GM12878 (cell line): ENCODE measurements at regions not wholly inside any gene's neighbourhood (a gene's known extent, or its start where the extent isn't known, plus 50 kb on each side); places are given as distances from the start of the nearest gene placed in this dataset.

Source experiments
- ATAC-seq: fragments of 200-7000 bp; cut with Tn5 transposase; 3 replicates; pipeline ENCODE4 v1.9.1; 2020; ENCODE audit warnings: mild to moderate bottlenecking, moderate library complexity
- BruUV-seq: library from RNA; stranded (reverse); fragments of 400-500 nt; replicated peaks from 2 replicates; lab custom pipeline; 2021; lab: Mats Ljungman, UMichigan
- CTCF ChIA-PET: fragments of 300-600 bp; sonication (Branson Sonifier 250); formaldehyde crosslinking; extraction: SDS; loops from one replicate; lab custom pipeline; 2021; ENCODE audit warnings: inconsistent platforms; lab: Yijun Ruan, JAX
- POLR2A ChIA-PET: fragments of 350-600 bp; formaldehyde crosslinking; extraction: SDS; loops from one replicate; lab custom pipeline; 2021; ENCODE audit warnings: inconsistent platforms; lab: Charles Lee
- RAD21 ChIA-PET: fragments of 300-600 bp; sonication (Branson Sonifier 250); formaldehyde crosslinking; loops from one replicate; lab custom pipeline; 2023; ENCODE audit warnings: antibody characterized with exemption; ENCODE audit not compliant: unreplicated experiment; lab: Charles Lee
- SMC1A ChIA-PET: fragments of 300-600 bp; sonication (Branson Sonifier 250); formaldehyde crosslinking; loops from one replicate; lab custom pipeline; 2023; ENCODE audit not compliant: unreplicated experiment, uncharacterized antibody; lab: Charles Lee
- DNase-seq: peaks from one replicate; pipeline ENCODE4 v3.0.0-alpha.2; 2011; ENCODE audit warnings: low read depth, low spot score
- FAIRE-seq: peaks from 3 replicates; lab custom pipeline; 2011; peaks lifted over from hg19 to GRCh38; lab: Jason Lieb, UNC
- H2AFZ ChIP-seq: 2 replicates; pipeline ENCODE4 v1.6.0; 2011; ENCODE audit warnings: low read depth, low read length, control low read depth; ENCODE audit not compliant: control insufficient read depth
- H3K27ac ChIP-seq: 2 replicates; pipeline ENCODE4 v1.5.1; 2011; ENCODE audit warnings: control low read depth; ENCODE audit not compliant: control insufficient read depth, insufficient read depth
- H3K27me3 ChIP-seq, 2 experiments: replicated peaks in 1 of 2; 2 replicates each; pipeline versions ENCODE4 v1.6.0 to v1.6.1; 2011; ENCODE audit warnings: low read length in 1 of 2; ENCODE audit not compliant: control insufficient read depth in 2 of 2, insufficient read depth in 2 of 2
- H3K36me3 ChIP-seq, 2 experiments: 2 replicates each; pipeline ENCODE4 v1.5.1; 2011; ENCODE audit warnings: low read length in 1 of 2; ENCODE audit not compliant: control insufficient read depth in 2 of 2, insufficient read depth in 2 of 2
- H3K4me1 ChIP-seq: 2 replicates; pipeline ENCODE4 v1.6.1; 2011; ENCODE audit warnings: mild to moderate bottlenecking, low read length, moderate library complexity, mixed read lengths; ENCODE audit not compliant: control insufficient read depth, insufficient read depth
- H3K4me2 ChIP-seq: 2 replicates; pipeline ENCODE4 v1.6.0; 2011; ENCODE audit warnings: control low read depth; ENCODE audit not compliant: control insufficient read depth, insufficient read depth
- H3K4me3 ChIP-seq: fragments of 200-600 bp; sonication (generic); 2 replicates; pipeline ENCODE4 v1.5.1; 2016
- H3K79me2 ChIP-seq: 2 replicates; pipeline ENCODE4 v1.6.0; 2011; ENCODE audit warnings: low read length; ENCODE audit not compliant: control insufficient read depth, insufficient read depth
- H3K9ac ChIP-seq: 2 replicates; pipeline ENCODE4 v1.8.0; 2011; ENCODE audit warnings: low read length, control low read depth, mixed read lengths; ENCODE audit not compliant: control insufficient read depth, insufficient read depth
- H3K9me3 ChIP-seq: replicated peaks from 3 replicates; pipeline ENCODE4 v1.5.1; 2011; ENCODE audit warnings: mild to moderate bottlenecking, low read length; ENCODE audit not compliant: control insufficient read depth, insufficient read depth
- H4K20me1 ChIP-seq: 2 replicates; pipeline ENCODE4 v1.6.0; 2011; ENCODE audit not compliant: control insufficient read depth, insufficient read depth
- CHD2 ChIP-seq: IDR thresholded peaks from 2 replicates; pipeline ENCODE4 v1.6.1; 2011; ENCODE audit warnings: low read depth, low read length, improper control_type of control experiment, borderline replicate concordance
- GATAD2B ChIP-seq: fragments of 450-650 bp; conservative IDR thresholded peaks from 2 replicates; pipeline ENCODE4 v1.6.1; 2017; ENCODE audit warnings: low read depth, mild to moderate bottlenecking, moderate library complexity
- HDAC6 ChIP-seq: fragments of 200-600 bp; sonication (generic); IDR thresholded peaks from one replicate; pipeline ENCODE4 v1.8.0; 2017; ENCODE audit warnings: antibody characterized with exemption; ENCODE audit not compliant: unreplicated experiment
- IRF4 ChIP-seq: IDR thresholded peaks from 2 replicates; pipeline ENCODE4 v1.6.1; 2011; ENCODE audit warnings: low read depth, low read length
- KAT2A ChIP-seq: conservative IDR thresholded peaks from 2 replicates; pipeline ENCODE4 v1.6.1; 2011; ENCODE audit warnings: low read depth, low read length; ENCODE audit not compliant: control insufficient read depth
- KLF5 ChIP-seq: fragments of 450-650 bp; IDR thresholded peaks from 2 replicates; pipeline ENCODE4 v1.6.1; 2014; ENCODE audit warnings: mild to moderate bottlenecking; ENCODE audit not compliant: partially characterized antibody
- NBN ChIP-seq: fragments of 450-650 bp; IDR thresholded peaks from 2 replicates; pipeline ENCODE4 v1.6.1; 2016
- RELA ChIP-seq: fragments of 450-650 bp; IDR thresholded peaks from 2 replicates; pipeline ENCODE4 v1.8.0; 2014; ENCODE audit warnings: borderline replicate concordance; ENCODE audit not compliant: partially characterized antibody
- STAT1 ChIP-seq: fragments of 450-650 bp; conservative IDR thresholded peaks from 2 replicates; pipeline ENCODE4 v1.6.1; 2014; ENCODE audit warnings: antibody characterized with exemption, mild to moderate bottlenecking
- SUZ12 ChIP-seq: fragments of 200-600 bp; sonication (generic); IDR thresholded peaks from one replicate; pipeline ENCODE4 v1.6.1; 2018; ENCODE audit warnings: antibody characterized with exemption, mild to moderate bottlenecking; ENCODE audit not compliant: unreplicated experiment
- WGBS: methylation state at CpG from one replicate; pipeline ENCODE4 v1.1.6; 2016; ENCODE audit warnings: low lambda C conversion rate; ENCODE audit not compliant: insufficient replicate concordance, insufficient coverage; ENCODE audit errors: missing lambda C conversion rate; 5-methylcytosine and 5-hydroxymethylcytosine counted together
- in situ Hi-C: fragments of 300-500 bp; cut with MboI; formaldehyde crosslinking; loops from 9 replicates; pipeline ENCODE4 v1.14.3; 2018; ENCODE audit warnings: mixed read lengths
- intact Hi-C: fragments of 100-400 bp; cut with micrococcal nuclease; formaldehyde crosslinking; loops from one replicate; pipeline ENCODE4 v1.14.2; 2022; ENCODE audit not compliant: unreplicated experiment
- TF ChIP-seq, protein P1 (sequence below): IDR thresholded peaks from 2 replicates; pipeline ENCODE4 v1.6.1; 2012; ENCODE audit warnings: mild to moderate bottlenecking, low read depth, low read length
- TF ChIP-seq, protein P2 (sequence below): IDR thresholded peaks from 2 replicates; pipeline ENCODE4 v1.6.1; 2011; ENCODE audit warnings: borderline replicate concordance, low read depth, mild to moderate bottlenecking, moderate library complexity, low read length; ENCODE audit not compliant: insufficient read depth, poor library complexity, severe bottlenecking
- TF ChIP-seq, protein P3 (sequence below), 3 experiments: IDR thresholded peaks in 2 of 3; conservative IDR thresholded peaks in 1 of 3; 2 replicates each; pipeline ENCODE4 v1.5.1; 2011; ENCODE audit warnings: low read depth in 3 of 3, low read length in 3 of 3, mild to moderate bottlenecking in 3 of 3, control low read depth in 2 of 3, moderate library complexity in 2 of 3, inconsistent platforms in 1 of 3, mixed read lengths in 1 of 3; ENCODE audit not compliant: control insufficient read depth in 2 of 3, insufficient read depth in 1 of 3; ENCODE audit errors: extremely low read depth in 1 of 3
- TF ChIP-seq, protein P4 (sequence below): fragments of 450-650 bp; IDR thresholded peaks from 2 replicates; pipeline ENCODE4 v1.6.1; 2014; ENCODE audit warnings: mild to moderate bottlenecking

DNA sequence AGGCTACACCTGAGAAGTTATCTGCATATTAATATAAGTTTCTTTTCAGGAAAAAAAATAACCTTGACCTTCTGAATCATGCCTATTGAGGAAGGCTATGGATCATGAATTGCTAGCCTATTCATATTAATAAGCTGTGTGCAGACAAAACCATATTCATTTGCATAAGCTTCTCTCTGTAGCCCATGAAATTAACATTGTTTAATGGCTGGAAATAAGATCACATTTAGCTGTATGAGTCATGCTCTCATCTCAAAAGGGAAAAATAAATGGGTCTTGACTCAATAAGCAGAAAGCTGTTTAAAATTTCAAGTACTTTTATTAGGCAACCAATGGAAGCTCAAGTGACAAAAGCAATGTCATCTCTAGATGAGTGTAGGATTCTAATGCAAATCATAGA, 330.0 kb upstream of the DEPDC1 start (continued):
- TF ChIP-seq, protein P1, sequence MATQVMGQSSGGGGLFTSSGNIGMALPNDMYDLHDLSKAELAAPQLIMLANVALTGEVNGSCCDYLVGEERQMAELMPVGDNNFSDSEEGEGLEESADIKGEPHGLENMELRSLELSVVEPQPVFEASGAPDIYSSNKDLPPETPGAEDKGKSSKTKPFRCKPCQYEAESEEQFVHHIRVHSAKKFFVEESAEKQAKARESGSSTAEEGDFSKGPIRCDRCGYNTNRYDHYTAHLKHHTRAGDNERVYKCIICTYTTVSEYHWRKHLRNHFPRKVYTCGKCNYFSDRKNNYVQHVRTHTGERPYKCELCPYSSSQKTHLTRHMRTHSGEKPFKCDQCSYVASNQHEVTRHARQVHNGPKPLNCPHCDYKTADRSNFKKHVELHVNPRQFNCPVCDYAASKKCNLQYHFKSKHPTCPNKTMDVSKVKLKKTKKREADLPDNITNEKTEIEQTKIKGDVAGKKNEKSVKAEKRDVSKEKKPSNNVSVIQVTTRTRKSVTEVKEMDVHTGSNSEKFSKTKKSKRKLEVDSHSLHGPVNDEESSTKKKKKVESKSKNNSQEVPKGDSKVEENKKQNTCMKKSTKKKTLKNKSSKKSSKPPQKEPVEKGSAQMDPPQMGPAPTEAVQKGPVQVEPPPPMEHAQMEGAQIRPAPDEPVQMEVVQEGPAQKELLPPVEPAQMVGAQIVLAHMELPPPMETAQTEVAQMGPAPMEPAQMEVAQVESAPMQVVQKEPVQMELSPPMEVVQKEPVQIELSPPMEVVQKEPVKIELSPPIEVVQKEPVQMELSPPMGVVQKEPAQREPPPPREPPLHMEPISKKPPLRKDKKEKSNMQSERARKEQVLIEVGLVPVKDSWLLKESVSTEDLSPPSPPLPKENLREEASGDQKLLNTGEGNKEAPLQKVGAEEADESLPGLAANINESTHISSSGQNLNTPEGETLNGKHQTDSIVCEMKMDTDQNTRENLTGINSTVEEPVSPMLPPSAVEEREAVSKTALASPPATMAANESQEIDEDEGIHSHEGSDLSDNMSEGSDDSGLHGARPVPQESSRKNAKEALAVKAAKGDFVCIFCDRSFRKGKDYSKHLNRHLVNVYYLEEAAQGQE: no peak
- TF ChIP-seq HDAC6: no peak
- TF ChIP-seq STAT1: no peak
- no peak for TF ChIP-seq IRF4
- no peak for TF ChIP-seq KAT2A

DNA sequence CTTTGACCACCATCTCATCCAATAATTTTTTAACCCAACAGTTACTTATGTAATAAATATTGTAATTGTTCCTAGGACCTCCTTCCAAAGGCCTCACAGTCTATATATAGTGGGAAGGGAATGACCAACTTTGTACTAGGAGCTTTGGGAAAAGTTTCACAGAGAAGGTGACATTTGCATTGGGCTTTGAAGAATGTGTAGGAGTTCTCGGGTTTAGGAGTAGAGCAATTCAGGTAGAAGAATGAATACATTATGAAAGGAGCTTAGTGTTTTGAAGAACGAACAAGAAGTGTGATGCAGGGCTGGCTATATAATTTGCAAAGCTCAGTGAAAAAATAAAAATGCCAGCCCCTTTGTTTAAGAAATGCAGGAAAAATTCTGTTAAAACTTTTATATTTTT, 330.4 kb upstream of the DEPDC1 start:
- BruUV-seq: no TSS peak
- intact Hi-C loops (no loop called here), in situ Hi-C loops (no loop called here)
- Histone ChIP-seq H3K4me2 (no peak overlapping the region), H3K9ac (no peak overlapping the region), H3K79me2 (no peaks in the 10 kb centered on the region), H3K4me1 (no peaks in the 10 kb centered on the region), H3K36me3 (no peaks in the 10 kb centered on the region), H3K27me3 (no peaks in the 10 kb centered on the region), H3K9me3 (no peaks in the 10 kb centered on the region), H2AFZ (no peak overlapping the region), H3K4me3 (no peak overlapping the region), H4K20me1 (no peaks in the 10 kb centered on the region), H3K27ac (no peak overlapping the region)
- POLR2A ChIA-PET: no interaction called here
- SMC1A ChIA-PET: no interaction called here
- no peak for FAIRE-seq
- RAD21 ChIA-PET: no interaction called here
- TF ChIP-seq, protein P2, sequence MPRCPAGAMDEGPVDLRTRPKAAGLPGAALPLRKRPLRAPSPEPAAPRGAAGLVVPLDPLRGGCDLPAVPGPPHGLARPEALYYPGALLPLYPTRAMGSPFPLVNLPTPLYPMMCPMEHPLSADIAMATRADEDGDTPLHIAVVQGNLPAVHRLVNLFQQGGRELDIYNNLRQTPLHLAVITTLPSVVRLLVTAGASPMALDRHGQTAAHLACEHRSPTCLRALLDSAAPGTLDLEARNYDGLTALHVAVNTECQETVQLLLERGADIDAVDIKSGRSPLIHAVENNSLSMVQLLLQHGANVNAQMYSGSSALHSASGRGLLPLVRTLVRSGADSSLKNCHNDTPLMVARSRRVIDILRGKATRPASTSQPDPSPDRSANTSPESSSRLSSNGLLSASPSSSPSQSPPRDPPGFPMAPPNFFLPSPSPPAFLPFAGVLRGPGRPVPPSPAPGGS: no peak
- TF ChIP-seq KLF5: no peak
- TF ChIP-seq, protein P3, sequence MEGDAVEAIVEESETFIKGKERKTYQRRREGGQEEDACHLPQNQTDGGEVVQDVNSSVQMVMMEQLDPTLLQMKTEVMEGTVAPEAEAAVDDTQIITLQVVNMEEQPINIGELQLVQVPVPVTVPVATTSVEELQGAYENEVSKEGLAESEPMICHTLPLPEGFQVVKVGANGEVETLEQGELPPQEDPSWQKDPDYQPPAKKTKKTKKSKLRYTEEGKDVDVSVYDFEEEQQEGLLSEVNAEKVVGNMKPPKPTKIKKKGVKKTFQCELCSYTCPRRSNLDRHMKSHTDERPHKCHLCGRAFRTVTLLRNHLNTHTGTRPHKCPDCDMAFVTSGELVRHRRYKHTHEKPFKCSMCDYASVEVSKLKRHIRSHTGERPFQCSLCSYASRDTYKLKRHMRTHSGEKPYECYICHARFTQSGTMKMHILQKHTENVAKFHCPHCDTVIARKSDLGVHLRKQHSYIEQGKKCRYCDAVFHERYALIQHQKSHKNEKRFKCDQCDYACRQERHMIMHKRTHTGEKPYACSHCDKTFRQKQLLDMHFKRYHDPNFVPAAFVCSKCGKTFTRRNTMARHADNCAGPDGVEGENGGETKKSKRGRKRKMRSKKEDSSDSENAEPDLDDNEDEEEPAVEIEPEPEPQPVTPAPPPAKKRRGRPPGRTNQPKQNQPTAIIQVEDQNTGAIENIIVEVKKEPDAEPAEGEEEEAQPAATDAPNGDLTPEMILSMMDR (IDR thresholded peaks at IDR 0.05 in 2 of 3, conservative IDR thresholded peaks at IDR 0.05 in 1 of 3; ENCODE audit: control insufficient read depth in 2 of 3, extremely low read depth in 1 of 3, insufficient read depth in 1 of 3, low read depth in 3 of 3, low read length in 3 of 3): no peak
- TF ChIP-seq, protein P4, sequence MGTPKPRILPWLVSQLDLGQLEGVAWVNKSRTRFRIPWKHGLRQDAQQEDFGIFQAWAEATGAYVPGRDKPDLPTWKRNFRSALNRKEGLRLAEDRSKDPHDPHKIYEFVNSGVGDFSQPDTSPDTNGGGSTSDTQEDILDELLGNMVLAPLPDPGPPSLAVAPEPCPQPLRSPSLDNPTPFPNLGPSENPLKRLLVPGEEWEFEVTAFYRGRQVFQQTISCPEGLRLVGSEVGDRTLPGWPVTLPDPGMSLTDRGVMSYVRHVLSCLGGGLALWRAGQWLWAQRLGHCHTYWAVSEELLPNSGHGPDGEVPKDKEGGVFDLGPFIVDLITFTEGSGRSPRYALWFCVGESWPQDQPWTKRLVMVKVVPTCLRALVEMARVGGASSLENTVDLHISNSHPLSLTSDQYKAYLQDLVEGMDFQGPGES: no peak
- TF ChIP-seq NBN: no peak
- TF ChIP-seq CHD2: no peak
- no peak for TF ChIP-seq SUZ12
- TF ChIP-seq GATAD2B: no peak
- no peak for TF ChIP-seq RELA
- no peak for ATAC-seq
- DNase-seq: no peak
- WGBS: 3% methylated on average over 2 of the region's 2 CpGs
- CTCF ChIA-PET: no interaction called here
